Astrocyte of the cerebellum (primary cell): ENCODE measurements at regions not wholly inside any gene's neighbourhood (a gene's known extent, or its start where the extent isn't known, plus 50 kb on each side); places are given as distances from the start of the nearest gene placed in this dataset.

ENCODE experiments used
- DNase-seq: peaks from one replicate; pipeline ENCODE4 v3.0.0-alpha.2; 2011; ENCODE audit warnings: low read depth
- H3K4me3 ChIP-seq: 2 replicates; pipeline ENCODE4 v1.5.1; 2011; ENCODE audit warnings: mild to moderate bottlenecking, low read depth, low read length, moderate library complexity
- CTCF ChIP-seq: IDR thresholded peaks from 2 replicates; pipeline ENCODE4 v1.5.1; 2012; ENCODE audit warnings: low read length, low read depth, moderate library complexity, mild to moderate bottlenecking; ENCODE audit errors: missing control alignments
- in situ Hi-C: cut with HindIII; loops from 2 replicates; pipeline ENCODE4 v1.10.0; 2017; ENCODE audit warnings: low sequenced_read_pairs

GRCh38 chr7:53311205-53311604 is 275.8 kb downstream of the POM121L12 start:
- no peak for TF ChIP-seq CTCF
- no peak for DNase-seq
- in situ Hi-C loops: no loop called here
- H3K4me3 ChIP-seq: no peak overlapping the region

- in situ Hi-C loops: no loop called here
- DNase-seq: peak; percentile 26
- no peak for TF ChIP-seq CTCF
- no peak overlapping the region for H3K4me3 ChIP-seq
Measured at GRCh38 chr7:53315981-53316380, 280.5 kb downstream of the POM121L12 start.

GRCh38 chr7:53318566-53318965 is 283.1 kb downstream of the POM121L12 start:
- no peak for TF ChIP-seq CTCF
- DNase-seq: no peak
- no peak overlapping the region for H3K4me3 ChIP-seq
- in situ Hi-C loops: no loop called here

GRCh38 chr7:53325061-53325460 is 289.6 kb downstream of the POM121L12 start:
- in situ Hi-C loops: no loop called here
- DNase-seq: no peak
- no peak for TF ChIP-seq CTCF
- no peak overlapping the region for H3K4me3 ChIP-seq

- TF ChIP-seq CTCF: no peak
- in situ Hi-C loops: no loop called here
- no peak overlapping the region for H3K4me3 ChIP-seq
- DNase-seq: no peak
Measured at GRCh38 chr7:53326634-53327033, 291.2 kb downstream of the POM121L12 start.

- DNase-seq: no peak
- no peak overlapping the region for H3K4me3 ChIP-seq
- TF ChIP-seq CTCF: no peak
- in situ Hi-C loops: no loop called here
Measured at GRCh38 chr7:53336105-53336668, 300.8 kb downstream of the POM121L12 start.

- no peak overlapping the region for H3K4me3 ChIP-seq
- in situ Hi-C loops: no loop called here
- TF ChIP-seq CTCF: no peak
Measured at GRCh38 chr7:53340220-53340619, 304.8 kb downstream of the POM121L12 start.

More at GRCh38 chr7:53340220-53340619, 304.8 kb downstream of the POM121L12 start:
- no peak for DNase-seq
